Transverse colon (tissue), 4 donors: ENCODE measurements at regions not wholly inside any gene's neighbourhood (a gene's known extent, or its start where the extent isn't known, plus 50 kb on each side); places are given as distances from the start of the nearest gene placed in this dataset.

Source experiments
- DNase-seq: peaks from one replicate; pipeline ENCODE4 v3.0.0-alpha.2; 2019
- H3K27ac ChIP-seq, 4 donors: fragments of 200-600 bp; sonication (generic); 2 replicates each; pipeline ENCODE4 v1.5.1; 2016 to 2018; ENCODE audit warnings: inconsistent platforms in 4 of 4
- H3K27me3 ChIP-seq: fragments of 200-600 bp; sonication (generic); 2 replicates; pipeline ENCODE4 v1.5.1; 2017; ENCODE audit warnings: inconsistent platforms
- H3K36me3 ChIP-seq, 4 donors: fragments of 200-600 bp; sonication (generic); 2 replicates each; pipeline ENCODE4 v1.5.1; 2017 to 2019; ENCODE audit warnings: inconsistent platforms in 4 of 4
- H3K4me1 ChIP-seq, 4 donors: fragments of 200-600 bp; sonication (generic); 2 replicates each; pipeline ENCODE4 v1.5.1; 2017 to 2020; ENCODE audit warnings: inconsistent platforms in 4 of 4
- H3K4me3 ChIP-seq, 4 donors: fragments of 200-600 bp; sonication (generic); 1 replicate in 1 of 4; 2 replicates in 3 of 4; pipeline versions ENCODE4 v1.5.1 to v1.6.1; 2017 to 2019; ENCODE audit warnings: inconsistent platforms in 4 of 4
- H3K9me3 ChIP-seq, 2 donors: fragments of 200-600 bp; sonication (generic); 2 replicates each; pipeline ENCODE4 v1.5.1; 2017 to 2019; ENCODE audit warnings: inconsistent platforms in 2 of 2
- EP300 ChIP-seq: sonication (generic); formaldehyde crosslinking; IDR thresholded peaks from one replicate; pipeline ENCODE4 v1.6.1; 2017; ENCODE audit warnings: antibody characterized with exemption, low read depth
- POLR2A ChIP-seq: fragments of 450-650 bp; IDR thresholded peaks from one replicate; pipeline ENCODE4 v1.6.1; 2016; ENCODE audit warnings: antibody characterized with exemption, mild to moderate bottlenecking, moderate library complexity
- POLR2AphosphoS5 ChIP-seq, 3 donors: sonication (generic); formaldehyde crosslinking; IDR thresholded peaks; one replicate each; pipeline ENCODE4 v1.6.1; 2016; ENCODE audit warnings: antibody characterized with exemption in 3 of 3
- WGBS, 2 donors: methylation state at CpG; one replicate each; pipeline ENCODE4 v1.1.5; 2018; ENCODE audit warnings: low coverage in 1 of 2; 5-methylcytosine and 5-hydroxymethylcytosine counted together
- in situ Hi-C, 4 donors: fragments of 200-750 bp; cut with MboI; loops; one replicate each; pipeline versions ENCODE4 v1.15.0 to v1.15.1; 2017; ENCODE audit warnings: low sequenced_read_pairs in 3 of 4, low pct_ligation_motif_present in 1 of 4, low pct_unique_long_range_greater_than_20kb in 1 of 4
- intact Hi-C: fragments of 100-400 bp; cut with DNase I; formaldehyde crosslinking; loops from one replicate; pipeline ENCODE4 v1.15.1; 2023; ENCODE audit warnings: low total_unique reads
- TF ChIP-seq, protein P1 (sequence below), 5 experiments: fragments of 200-600 bp in 3 of 5; fragments of 450-650 bp in 2 of 5; sonication (generic) in 3 of 5; IDR thresholded peaks; 1 replicate in 2 of 5; 2 replicates in 3 of 5; pipeline ENCODE4 v1.5.1; 2016 to 2017; ENCODE audit warnings: antibody characterized with exemption in 5 of 5, inconsistent platforms in 3 of 5, mild to moderate bottlenecking in 2 of 5, moderate library complexity in 1 of 5

DNA sequence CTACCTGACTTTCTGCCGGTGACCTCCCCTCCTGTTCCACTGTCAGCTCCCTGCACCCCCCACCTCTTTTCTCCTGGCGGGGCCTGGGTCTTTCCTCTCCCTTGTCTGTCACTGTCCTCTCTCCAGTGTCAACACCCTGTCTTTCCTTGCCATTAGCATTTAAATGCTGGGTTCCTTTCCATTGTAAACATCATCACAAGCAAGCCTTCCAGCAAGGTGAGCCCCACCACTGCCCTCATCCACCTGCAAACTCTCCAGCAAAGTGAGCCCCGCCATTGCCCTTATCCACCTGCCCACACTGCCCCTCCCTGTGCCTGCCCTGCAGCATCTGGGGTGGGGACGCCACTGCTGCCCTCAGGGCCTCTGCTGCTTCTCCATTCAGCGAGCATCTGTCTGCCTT, 195.0 kb downstream of the ENGASE start:
- no peak for TF ChIP-seq EP300
- TF ChIP-seq POLR2AphosphoS5 (IDR thresholded peaks at IDR 0.05): no peak
- no peak for TF ChIP-seq POLR2A
- TF ChIP-seq, protein P1, sequence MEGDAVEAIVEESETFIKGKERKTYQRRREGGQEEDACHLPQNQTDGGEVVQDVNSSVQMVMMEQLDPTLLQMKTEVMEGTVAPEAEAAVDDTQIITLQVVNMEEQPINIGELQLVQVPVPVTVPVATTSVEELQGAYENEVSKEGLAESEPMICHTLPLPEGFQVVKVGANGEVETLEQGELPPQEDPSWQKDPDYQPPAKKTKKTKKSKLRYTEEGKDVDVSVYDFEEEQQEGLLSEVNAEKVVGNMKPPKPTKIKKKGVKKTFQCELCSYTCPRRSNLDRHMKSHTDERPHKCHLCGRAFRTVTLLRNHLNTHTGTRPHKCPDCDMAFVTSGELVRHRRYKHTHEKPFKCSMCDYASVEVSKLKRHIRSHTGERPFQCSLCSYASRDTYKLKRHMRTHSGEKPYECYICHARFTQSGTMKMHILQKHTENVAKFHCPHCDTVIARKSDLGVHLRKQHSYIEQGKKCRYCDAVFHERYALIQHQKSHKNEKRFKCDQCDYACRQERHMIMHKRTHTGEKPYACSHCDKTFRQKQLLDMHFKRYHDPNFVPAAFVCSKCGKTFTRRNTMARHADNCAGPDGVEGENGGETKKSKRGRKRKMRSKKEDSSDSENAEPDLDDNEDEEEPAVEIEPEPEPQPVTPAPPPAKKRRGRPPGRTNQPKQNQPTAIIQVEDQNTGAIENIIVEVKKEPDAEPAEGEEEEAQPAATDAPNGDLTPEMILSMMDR (IDR thresholded peaks at IDR 0.05): no peak
- Histone ChIP-seq H3K9me3 (no peaks in the 10 kb centered on the region), H3K4me1 (no peaks in the 10 kb centered on the region), H3K27ac (no peak overlapping the region), H3K27me3 (peaks cover 19% of the 10 kb centered on the region), H3K4me3 (no peak overlapping the region), H3K36me3 (no peaks in the 10 kb centered on the region)
- no peak for DNase-seq
- in situ Hi-C loops (no loop called here), intact Hi-C loops (no loop called here)
- 25 to 31% methylated on average over 5 of the region's 5 CpGs for WGBS, 2 donors

GRCh38 chr17:79263191-79263590, 188.6 kb downstream of the ENGASE start:
- Histone ChIP-seq H3K4me3 (no peak overlapping the region), H3K27me3 (peaks cover 6% of the 10 kb centered on the region), H3K9me3 (no peaks in the 10 kb centered on the region), H3K27ac (no peak overlapping the region), H3K36me3 (no peaks in the 10 kb centered on the region), H3K4me1 (no peaks in the 10 kb centered on the region)
- TF ChIP-seq POLR2A (no peak), POLR2AphosphoS5 (IDR thresholded peaks at IDR 0.05) (no peak), EP300 (no peak)
- TF ChIP-seq, protein P1 (IDR thresholded peaks at IDR 0.05): no peak
- 20 to 59% methylated on average over 1 to 7 of the region's 11 CpGs for WGBS, 2 donors
- DNase-seq: no peak
- intact Hi-C loops: no loop called here
- in situ Hi-C loops: no loop called here

DNA sequence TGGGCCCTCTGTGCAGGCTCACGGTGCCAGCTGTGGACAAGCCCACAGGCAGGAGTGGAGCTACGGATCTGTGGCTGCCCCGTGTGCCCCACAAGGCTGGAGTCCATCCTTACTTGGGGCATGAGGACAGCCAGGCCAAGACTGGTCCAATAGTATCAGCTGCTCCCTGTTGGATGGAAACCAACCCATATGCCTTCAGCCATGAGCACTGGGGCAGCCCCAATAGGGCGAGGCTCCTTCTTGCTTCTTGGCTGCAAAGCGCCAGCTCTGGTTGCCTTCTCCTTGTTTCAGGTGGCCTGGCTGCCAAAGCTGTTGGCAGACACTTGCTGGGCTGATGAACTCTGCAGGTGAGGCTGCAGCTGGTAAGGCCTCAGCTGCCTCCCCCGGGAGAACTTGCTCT, 188.0 kb downstream of the ENGASE start:
- 84% methylated on average over 5 of the region's 6 CpGs; no CpG with 5 or more reads in 1 of the 2 donors for WGBS, 2 donors
- in situ Hi-C loops: no loop called here

GRCh38 chr17:79261355-79262072, 186.9 kb downstream of the ENGASE start:
- no peak overlapping the region for H3K27ac ChIP-seq
- no peaks in the 10 kb centered on the region for H3K9me3 ChIP-seq
- no peak overlapping the region for H3K4me3 ChIP-seq
- in situ Hi-C loops (no loop called here), intact Hi-C loops (no loop called here)
- H3K4me1 ChIP-seq: no peaks in the 10 kb centered on the region
- TF ChIP-seq EP300 (no peak), POLR2AphosphoS5 (IDR thresholded peaks at IDR 0.05) (no peak)
- no peaks in the 10 kb centered on the region for H3K36me3 ChIP-seq
- no peak for DNase-seq
- 74% methylated on average over 19 of the region's 23 CpGs; no CpG with 5 or more reads in 1 of the 2 donors for WGBS, 2 donors
- H3K27me3 ChIP-seq: peaks cover 15% of the 10 kb centered on the region

More for the DNA sequence above, 188.0 kb downstream of the ENGASE start:
- Histone ChIP-seq H3K4me1 (no peaks in the 10 kb centered on the region), H3K9me3 (no peaks in the 10 kb centered on the region), H3K27ac (no peak overlapping the region), H3K4me3 (no peak overlapping the region), H3K27me3 (peaks cover 6% of the 10 kb centered on the region), H3K36me3 (no peaks in the 10 kb centered on the region)
- intact Hi-C loops: no loop called here
- DNase-seq: no peak
- TF ChIP-seq POLR2A: no peak
- TF ChIP-seq POLR2AphosphoS5 (IDR thresholded peaks at IDR 0.05): no peak
- TF ChIP-seq, protein P1 (IDR thresholded peaks at IDR 0.05): no peak
- TF ChIP-seq EP300: no peak
